A673 (cell line): ENCODE measurements at regions not wholly inside any gene's neighbourhood (a gene's known extent, or its start where the extent isn't known, plus 50 kb on each side); places are given as distances from the start of the nearest gene placed in this dataset.

Source experiments
- BruUV-seq: library from RNA; stranded (reverse); fragments of 400-500 nt; replicated peaks from 2 replicates; lab custom pipeline; 2021; lab: Mats Ljungman, UMichigan
- CTCF ChIA-PET: fragments of 300-600 bp; sonication (Branson Sonifier 250); formaldehyde crosslinking; loops from one replicate; lab custom pipeline; 2022; ENCODE audit warnings: antibody characterized with exemption; lab: Charles Lee
- POLR2A ChIA-PET: fragments of 300-600 bp; sonication (Branson Sonifier 250); formaldehyde crosslinking; loops from one replicate; lab custom pipeline; 2022; ENCODE audit warnings: antibody characterized with exemption; ENCODE audit not compliant: low non-redundant PET; lab: Charles Lee
- DNase-seq: peaks from one replicate; pipeline ENCODE4 v3.0.0-alpha.2; 2015; ENCODE audit warnings: low spot score
- H3K27ac ChIP-seq: fragments of 200-600 bp; sonication (generic); 2 replicates; pipeline ENCODE4 v1.5.1; 2016; ENCODE audit warnings: mixed run types, low read depth, mild to moderate bottlenecking, mixed read lengths, antibody characterized with exemption, low read length; ENCODE audit not compliant: poor library complexity, severe bottlenecking
- H3K27me3 ChIP-seq: fragments of 200-600 bp; sonication (generic); replicated peaks from 2 replicates; pipeline ENCODE4 v1.6.1; 2017; ENCODE audit warnings: mixed run types, low read depth, mild to moderate bottlenecking, mixed read lengths, antibody characterized with exemption, low read length; ENCODE audit not compliant: insufficient read depth, poor library complexity
- H3K36me3 ChIP-seq: fragments of 200-600 bp; sonication (generic); 2 replicates; pipeline ENCODE4 v1.6.1; 2016; ENCODE audit warnings: mixed run types, mild to moderate bottlenecking, mixed read lengths, antibody characterized with exemption, low read length; ENCODE audit not compliant: insufficient read depth, poor library complexity, severe bottlenecking
- H3K4me1 ChIP-seq: fragments of 200-600 bp; sonication (generic); 2 replicates; pipeline ENCODE4 v1.6.1; 2017; ENCODE audit warnings: mixed run types, mild to moderate bottlenecking, mixed read lengths, antibody characterized with exemption, low read length; ENCODE audit not compliant: insufficient read depth, poor library complexity, severe bottlenecking
- H3K4me3 ChIP-seq: fragments of 200-600 bp; sonication (generic); 2 replicates; pipeline ENCODE4 v1.5.1; 2016; ENCODE audit warnings: low read depth, mixed run types, mild to moderate bottlenecking, mixed read lengths, low read length; ENCODE audit not compliant: poor library complexity, severe bottlenecking
- H3K9me3 ChIP-seq: fragments of 200-600 bp; sonication (generic); 2 replicates; pipeline ENCODE4 v1.6.1; 2016; ENCODE audit warnings: mixed run types, low read depth, mild to moderate bottlenecking, mixed read lengths, antibody characterized with exemption, low read length; ENCODE audit not compliant: poor library complexity, severe bottlenecking
- EZH2 ChIP-seq: fragments of 200-600 bp; sonication (generic); IDR thresholded peaks from 2 replicates; pipeline ENCODE4 v1.6.1; 2017; ENCODE audit warnings: borderline replicate concordance, low read depth, mild to moderate bottlenecking, mixed read lengths, antibody characterized with exemption, low read length; ENCODE audit not compliant: poor library complexity, severe bottlenecking
- intact Hi-C: fragments of 100-400 bp; cut with micrococcal nuclease; formaldehyde crosslinking; loops from one replicate; pipeline ENCODE4 v1.10.0; 2022; ENCODE audit not compliant: unreplicated experiment
- TF ChIP-seq, protein P1 (sequence below): fragments of 300-800, 200-600 bp; sonication (generic); conservative IDR thresholded peaks from 2 replicates; pipeline ENCODE4 v1.5.1; 2017; ENCODE audit warnings: low read depth, mild to moderate bottlenecking, antibody characterized with exemption, low read length, moderate library complexity, mixed read lengths

DNA sequence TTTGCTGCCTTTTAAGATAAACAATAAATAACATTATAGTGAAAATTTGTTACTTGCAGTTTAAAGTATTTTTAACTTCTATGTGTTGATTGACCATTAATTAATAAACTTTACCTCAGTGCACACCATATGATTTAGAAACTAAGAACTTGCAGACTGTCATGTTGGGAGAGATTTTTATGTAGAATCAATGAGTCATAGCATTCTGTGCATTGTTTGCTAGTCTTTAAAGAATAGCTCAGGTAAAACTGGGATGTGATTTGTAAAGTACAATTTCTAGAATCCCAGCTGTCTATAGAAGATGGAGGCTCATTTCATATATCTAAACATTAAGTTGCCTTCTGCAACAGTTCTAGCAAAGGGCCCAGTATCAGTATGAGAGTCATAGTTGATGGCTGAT lies 199.6 kb upstream of the SEMA3A start:
- Histone ChIP-seq H3K36me3 (no peaks in the 10 kb centered on the region), H3K27me3 (no peaks in the 10 kb centered on the region), H3K4me3 (no peak overlapping the region), H3K27ac (no peak overlapping the region), H3K4me1 (no peaks in the 10 kb centered on the region), H3K9me3 (no peaks in the 10 kb centered on the region)
- no peak for TF ChIP-seq EZH2
- TF ChIP-seq, protein P1, sequence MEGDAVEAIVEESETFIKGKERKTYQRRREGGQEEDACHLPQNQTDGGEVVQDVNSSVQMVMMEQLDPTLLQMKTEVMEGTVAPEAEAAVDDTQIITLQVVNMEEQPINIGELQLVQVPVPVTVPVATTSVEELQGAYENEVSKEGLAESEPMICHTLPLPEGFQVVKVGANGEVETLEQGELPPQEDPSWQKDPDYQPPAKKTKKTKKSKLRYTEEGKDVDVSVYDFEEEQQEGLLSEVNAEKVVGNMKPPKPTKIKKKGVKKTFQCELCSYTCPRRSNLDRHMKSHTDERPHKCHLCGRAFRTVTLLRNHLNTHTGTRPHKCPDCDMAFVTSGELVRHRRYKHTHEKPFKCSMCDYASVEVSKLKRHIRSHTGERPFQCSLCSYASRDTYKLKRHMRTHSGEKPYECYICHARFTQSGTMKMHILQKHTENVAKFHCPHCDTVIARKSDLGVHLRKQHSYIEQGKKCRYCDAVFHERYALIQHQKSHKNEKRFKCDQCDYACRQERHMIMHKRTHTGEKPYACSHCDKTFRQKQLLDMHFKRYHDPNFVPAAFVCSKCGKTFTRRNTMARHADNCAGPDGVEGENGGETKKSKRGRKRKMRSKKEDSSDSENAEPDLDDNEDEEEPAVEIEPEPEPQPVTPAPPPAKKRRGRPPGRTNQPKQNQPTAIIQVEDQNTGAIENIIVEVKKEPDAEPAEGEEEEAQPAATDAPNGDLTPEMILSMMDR = no peak
- no peak for DNase-seq
- intact Hi-C loops = no loop called here
- no TSS peak for BruUV-seq
- CTCF ChIA-PET = no interaction called here
- POLR2A ChIA-PET = no interaction called here

DNA sequence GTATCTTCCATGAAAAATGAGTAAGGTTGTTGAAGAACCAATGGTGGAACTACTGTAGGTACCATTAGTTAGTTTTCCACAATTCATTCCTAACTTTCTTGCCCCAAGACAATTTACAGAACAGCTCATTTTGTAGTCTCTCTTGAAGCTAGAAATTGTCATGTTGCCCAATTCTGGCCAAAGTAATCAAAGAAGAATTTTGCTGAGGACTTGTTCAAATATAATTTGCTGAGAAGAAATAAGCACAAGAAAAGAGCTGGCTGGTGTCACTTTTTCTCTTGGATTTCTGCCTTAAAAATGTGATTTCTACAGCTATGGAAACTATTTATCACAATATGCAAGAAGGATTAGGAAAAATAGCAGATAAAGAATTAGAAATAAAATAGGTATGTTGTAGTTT lies 199.2 kb upstream of the SEMA3A start:
- CTCF ChIA-PET = no interaction called here
- BruUV-seq = no TSS peak
- no peaks in the 10 kb centered on the region for H3K27me3 ChIP-seq
- no peak overlapping the region for H3K27ac ChIP-seq
- H3K36me3 ChIP-seq = no peaks in the 10 kb centered on the region
- POLR2A ChIA-PET = no interaction called here
- H3K4me1 ChIP-seq = no peaks in the 10 kb centered on the region
- H3K4me3 ChIP-seq = no peak overlapping the region
- no peak for DNase-seq
- intact Hi-C loops = no loop called here
- TF ChIP-seq, protein P1 = no peak
- TF ChIP-seq EZH2 = no peak
- H3K9me3 ChIP-seq = no peaks in the 10 kb centered on the region

DNA sequence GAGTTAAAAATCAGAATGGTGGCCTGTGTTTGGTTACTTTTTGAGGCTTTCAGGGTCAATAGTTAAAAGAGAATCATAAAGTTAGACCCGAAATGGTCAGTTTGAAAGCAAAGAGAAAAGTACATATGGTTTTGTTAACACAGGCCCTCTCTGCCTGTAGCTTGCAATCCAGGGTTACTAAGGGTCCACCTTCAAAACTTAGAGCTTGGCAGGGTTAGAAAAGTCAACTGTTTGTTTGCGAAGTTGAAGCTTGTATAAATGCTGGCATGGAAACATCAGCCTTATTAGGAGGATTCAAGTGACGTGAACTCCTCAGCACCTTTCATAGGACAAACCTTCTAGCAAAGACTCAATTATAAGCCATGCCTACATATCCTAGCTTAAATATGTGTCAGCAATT lies 196.3 kb upstream of the SEMA3A start:
- Histone ChIP-seq H3K9me3 (no peaks in the 10 kb centered on the region), H3K27me3 (no peaks in the 10 kb centered on the region), H3K36me3 (no peaks in the 10 kb centered on the region), H3K4me3 (no peak overlapping the region), H3K4me1 (no peaks in the 10 kb centered on the region), H3K27ac (no peak overlapping the region)
- DNase-seq = no peak
- no peak for TF ChIP-seq EZH2
- TF ChIP-seq, protein P1 = no peak
- CTCF ChIA-PET = no interaction called here
- POLR2A ChIA-PET = no interaction called here
- BruUV-seq = no TSS peak
- intact Hi-C loops = no loop called here
